HFF-Myc (cell line): ENCODE measurements at regions not wholly inside any gene's neighbourhood (a gene's known extent, or its start where the extent isn't known, plus 50 kb on each side); places are given as distances from the start of the nearest gene placed in this dataset.
A peak's percentile ranks its signal among the peaks of the same experiment; 100 is the strongest.

Source experiments
- DNase-seq: peaks from one replicate; pipeline ENCODE4 v3.0.0-alpha.2; 2011; ENCODE audit warnings: low read depth; ENCODE audit errors: extremely low read depth
- H3K4me3 ChIP-seq: replicated peaks from 2 replicates; pipeline ENCODE4 v1.5.1; 2011; ENCODE audit warnings: low read depth, mild to moderate bottlenecking, control low read depth, low read length
- CTCF ChIP-seq: IDR thresholded peaks from 2 replicates; pipeline ENCODE4 v1.5.1; 2012; ENCODE audit warnings: mild to moderate bottlenecking, low read depth, low read length, control low read depth; ENCODE audit errors: missing control alignments

GRCh38 chr20:60222497-60222896, 264.3 kb downstream of the CDH26 start:
- DNase-seq: no peak
- H3K4me3 ChIP-seq: no peak overlapping the region
- no peak for TF ChIP-seq CTCF

GRCh38 chr20:60223174-60223573, 265.0 kb downstream of the CDH26 start:
- no peak for TF ChIP-seq CTCF
- no peak overlapping the region for H3K4me3 ChIP-seq
- DNase-seq: no peak

- DNase-seq: no peak
- H3K4me3 ChIP-seq: no peak overlapping the region
- peak; percentile 74 for TF ChIP-seq CTCF
These were observed 266.7 kb downstream of the CDH26 start for GRCh38 chr20:60224914-60225313.

GRCh38 chr20:60228255-60228654, 270.0 kb downstream of the CDH26 start:
- no peak for TF ChIP-seq CTCF
- DNase-seq: no peak
- H3K4me3 ChIP-seq: no peak overlapping the region

GRCh38 chr20:60232380-60232779, 274.2 kb downstream of the CDH26 start:
- TF ChIP-seq CTCF: no peak
- DNase-seq: no peak
- no peak overlapping the region for H3K4me3 ChIP-seq

GRCh38 chr20:60233018-60233630, 274.9 kb downstream of the CDH26 start:
- DNase-seq: no peak

More at GRCh38 chr20:60233018-60233630, 274.9 kb downstream of the CDH26 start:
- no peak for TF ChIP-seq CTCF
- no peak overlapping the region for H3K4me3 ChIP-seq
